SU-DHL-6 (cell line): ENCODE measurements at regions not wholly inside any gene's neighbourhood (a gene's known extent, or its start where the extent isn't known, plus 50 kb on each side); places are given as distances from the start of the nearest gene placed in this dataset.

ENCODE experiments used
- H2AFZ ChIP-seq: fragments of 200-600 bp; sonication (generic); 2 replicates; pipeline ENCODE4 v1.6.1; 2014; ENCODE audit warnings: low read depth, mild to moderate bottlenecking, moderate library complexity, mixed read lengths, antibody characterized with exemption, low read length; ENCODE audit not compliant: severe bottlenecking
- H3F3A ChIP-seq: fragments of 200-600 bp; shearing (Covaris generic); 2 replicates; pipeline ENCODE4 v1.6.0; 2016; ENCODE audit warnings: antibody characterized with exemption, mild to moderate bottlenecking; ENCODE audit not compliant: insufficient read depth
- H3K27ac ChIP-seq: fragments of 200-600 bp; sonication (generic); 2 replicates; pipeline ENCODE4 v1.5.1; 2016; ENCODE audit warnings: low read depth, mild to moderate bottlenecking, low read length, moderate library complexity, mixed read lengths
- H3K27me3 ChIP-seq: fragments of 200-600 bp; sonication (generic), shearing (Covaris generic); 2 replicates; pipeline ENCODE4 v1.6.0; 2014; ENCODE audit warnings: mild to moderate bottlenecking, low read length
- H3K36me3 ChIP-seq: fragments of 200-600 bp; sonication (generic); 2 replicates; pipeline ENCODE4 v1.6.1; 2014; ENCODE audit warnings: mild to moderate bottlenecking, low read length, mixed read lengths
- H3K4me2 ChIP-seq: fragments of 300-600, 200-600 bp; shearing (Covaris generic), sonication (generic); 2 replicates; pipeline ENCODE4 v1.6.0; 2014; ENCODE audit warnings: low read length, low read depth, mild to moderate bottlenecking; ENCODE audit not compliant: poor library complexity, severe bottlenecking
- H3K4me3 ChIP-seq: fragments of 200-600 bp; sonication (generic); 2 replicates; pipeline ENCODE4 v1.5.1; 2014; ENCODE audit warnings: antibody characterized with exemption, low read length, mild to moderate bottlenecking, mixed read lengths; ENCODE audit not compliant: insufficient read depth, poor library complexity, severe bottlenecking
- H3K79me2 ChIP-seq: fragments of 200-600 bp; sonication (generic); 2 replicates; pipeline ENCODE4 v1.6.1; 2014; ENCODE audit warnings: mild to moderate bottlenecking, low read length, moderate library complexity; ENCODE audit not compliant: insufficient read depth
- H3K9ac ChIP-seq: fragments of 200-600 bp; sonication (generic); 2 replicates; pipeline ENCODE4 v1.7.0; 2014; ENCODE audit warnings: mild to moderate bottlenecking, low read length
- H3K9me2 ChIP-seq: fragments of 200-600 bp; sonication (generic); replicated peaks from 2 replicates; pipeline ENCODE4 v1.6.1; 2014; ENCODE audit warnings: low read length; ENCODE audit not compliant: insufficient read depth
- H3K9me3 ChIP-seq: fragments of 200-600 bp; sonication (generic); 2 replicates; pipeline ENCODE4 v1.6.1; 2014; ENCODE audit warnings: low read length, mixed read lengths; ENCODE audit not compliant: insufficient read depth
- H4K20me1 ChIP-seq: fragments of 200-600 bp; sonication (generic); 2 replicates; pipeline ENCODE4 v1.6.1; 2014; ENCODE audit warnings: low read depth, mild to moderate bottlenecking, antibody characterized with exemption, low read length, moderate library complexity, mixed read lengths
- EZH2phosphoT487 ChIP-seq: fragments of 200-600 bp; sonication (generic), shearing (Covaris generic); conservative IDR thresholded peaks from 2 replicates; pipeline ENCODE4 v1.6.1; 2018; ENCODE audit warnings: mild to moderate bottlenecking, antibody characterized with exemption, low read length, moderate library complexity, mixed read lengths
- TF ChIP-seq, protein P1 (sequence below): fragments of 200-600 bp; sonication (generic); IDR thresholded peaks from one replicate; pipeline ENCODE4 v1.5.1; 2017; ENCODE audit warnings: antibody characterized with exemption, mild to moderate bottlenecking, low read length, moderate library complexity; ENCODE audit not compliant: insufficient read depth, poor library complexity, severe bottlenecking

DNA sequence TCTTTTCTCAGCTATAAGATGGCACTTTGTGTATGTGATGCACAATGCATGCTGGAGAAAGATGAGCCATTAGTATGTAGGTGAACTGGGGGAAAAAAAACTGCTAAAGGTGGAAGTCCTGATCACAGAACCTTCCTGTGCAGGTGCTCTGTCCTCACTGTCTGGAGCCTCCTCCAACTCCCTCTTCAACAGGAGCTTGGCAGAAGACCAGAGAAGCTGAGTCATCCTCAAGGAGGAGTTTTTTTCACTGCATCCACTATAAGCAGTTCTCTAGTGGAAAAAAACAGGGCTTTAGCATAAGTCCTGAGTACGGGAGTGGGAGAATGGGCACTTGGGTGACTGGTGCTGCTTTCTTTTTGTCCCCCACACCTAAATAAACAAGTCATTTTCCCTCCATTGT lies 168.4 kb upstream of the CADPS start:
- Histone ChIP-seq H3K9me2 (no peaks in the 10 kb centered on the region), H3K9me3 (no peaks in the 10 kb centered on the region), H3K4me3 (no peak overlapping the region)

GRCh38 chr3:63046152-63046551 lies 170.9 kb upstream of the CADPS start:
- H3K27me3 ChIP-seq, result no peaks in the 10 kb centered on the region
- H3K4me2 ChIP-seq, result no peak overlapping the region
- H2AFZ ChIP-seq, result no peak overlapping the region
- H3K27ac ChIP-seq, result no peak overlapping the region
- H3K9me3 ChIP-seq, result no peaks in the 10 kb centered on the region
- no peaks in the 10 kb centered on the region for H3K79me2 ChIP-seq
- TF ChIP-seq, protein P1, sequence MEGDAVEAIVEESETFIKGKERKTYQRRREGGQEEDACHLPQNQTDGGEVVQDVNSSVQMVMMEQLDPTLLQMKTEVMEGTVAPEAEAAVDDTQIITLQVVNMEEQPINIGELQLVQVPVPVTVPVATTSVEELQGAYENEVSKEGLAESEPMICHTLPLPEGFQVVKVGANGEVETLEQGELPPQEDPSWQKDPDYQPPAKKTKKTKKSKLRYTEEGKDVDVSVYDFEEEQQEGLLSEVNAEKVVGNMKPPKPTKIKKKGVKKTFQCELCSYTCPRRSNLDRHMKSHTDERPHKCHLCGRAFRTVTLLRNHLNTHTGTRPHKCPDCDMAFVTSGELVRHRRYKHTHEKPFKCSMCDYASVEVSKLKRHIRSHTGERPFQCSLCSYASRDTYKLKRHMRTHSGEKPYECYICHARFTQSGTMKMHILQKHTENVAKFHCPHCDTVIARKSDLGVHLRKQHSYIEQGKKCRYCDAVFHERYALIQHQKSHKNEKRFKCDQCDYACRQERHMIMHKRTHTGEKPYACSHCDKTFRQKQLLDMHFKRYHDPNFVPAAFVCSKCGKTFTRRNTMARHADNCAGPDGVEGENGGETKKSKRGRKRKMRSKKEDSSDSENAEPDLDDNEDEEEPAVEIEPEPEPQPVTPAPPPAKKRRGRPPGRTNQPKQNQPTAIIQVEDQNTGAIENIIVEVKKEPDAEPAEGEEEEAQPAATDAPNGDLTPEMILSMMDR, result no peak
- TF ChIP-seq EZH2phosphoT487, result no peak
- H3K36me3 ChIP-seq, result no peaks in the 10 kb centered on the region
- H3F3A ChIP-seq, result no peaks in the 10 kb centered on the region
- no peaks in the 10 kb centered on the region for H4K20me1 ChIP-seq
- H3K9me2 ChIP-seq, result no peaks in the 10 kb centered on the region
- no peak overlapping the region for H3K4me3 ChIP-seq
- H3K9ac ChIP-seq, result no peak overlapping the region

More for the DNA sequence above, 168.4 kb upstream of the CADPS start:
- H3K9ac ChIP-seq, result no peak overlapping the region
- H2AFZ ChIP-seq, result no peak overlapping the region
- no peak overlapping the region for H3K27ac ChIP-seq
- H4K20me1 ChIP-seq, result no peaks in the 10 kb centered on the region
- H3K36me3 ChIP-seq, result no peaks in the 10 kb centered on the region
- H3F3A ChIP-seq, result no peaks in the 10 kb centered on the region
- TF ChIP-seq EZH2phosphoT487, result no peak
- TF ChIP-seq, protein P1, result no peak
- no peak overlapping the region for H3K4me2 ChIP-seq
- H3K79me2 ChIP-seq, result no peaks in the 10 kb centered on the region
- H3K27me3 ChIP-seq, result no peaks in the 10 kb centered on the region

DNA sequence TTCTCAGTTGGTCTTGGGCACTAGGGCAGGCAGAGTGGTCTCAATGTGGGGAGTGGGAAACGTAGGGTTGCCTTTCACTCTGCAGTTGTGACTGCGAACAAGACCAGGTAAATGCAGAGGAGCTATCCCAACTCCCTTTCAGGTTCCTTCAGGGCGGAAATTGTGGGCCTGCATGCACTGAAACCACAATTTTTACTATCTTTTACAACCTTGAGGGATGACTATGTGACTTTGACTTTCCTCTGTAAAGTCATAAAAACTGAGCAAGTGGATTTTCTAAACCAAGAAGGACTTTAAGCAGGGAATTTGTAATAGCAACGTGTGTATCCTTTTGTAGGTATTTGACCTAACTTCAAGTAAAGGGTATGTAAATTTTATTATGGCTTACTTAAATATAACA lies 171.4 kb upstream of the CADPS start:
- Histone ChIP-seq H3K4me2 (no peak overlapping the region), H3K27ac (no peak overlapping the region), H2AFZ (no peak overlapping the region), H3K27me3 (no peaks in the 10 kb centered on the region), H4K20me1 (no peaks in the 10 kb centered on the region), H3K4me3 (no peak overlapping the region), H3K9ac (no peak overlapping the region), H3F3A (no peaks in the 10 kb centered on the region), H3K79me2 (no peaks in the 10 kb centered on the region), H3K9me2 (no peaks in the 10 kb centered on the region), H3K36me3 (no peaks in the 10 kb centered on the region), H3K9me3 (no peaks in the 10 kb centered on the region)
- TF ChIP-seq, protein P1, result no peak
- no peak for TF ChIP-seq EZH2phosphoT487
